Activated T-helper 17 cell treated with anti-CD3 and anti-CD28 coated beads, Interleukin-2, amount 50 U/mL, for 72 hours (primary cell): ENCODE measurements at regions not wholly inside any gene's neighbourhood (a gene's known extent, or its start where the extent isn't known, plus 50 kb on each side); places are given as distances from the start of the nearest gene placed in this dataset.

Experiments
- ATAC-seq: fragments of 150-1000 bp; cut with Tn5 transposase; replicated peaks from 2 replicates; pipeline ENCODE4 v1.10.0; 2021; ENCODE audit warnings: mild to moderate bottlenecking, moderate library complexity
- H3K27ac Mint-ChIP-seq: one replicate; pipeline ENCODE4 v1.8.0; 2022; ENCODE audit warnings: mixed read lengths
- H3K27me3 Mint-ChIP-seq: one replicate; pipeline ENCODE4 v1.8.0; 2022; ENCODE audit warnings: mixed read lengths
- H3K36me3 Mint-ChIP-seq: one replicate; pipeline ENCODE4 v1.8.0; 2022; ENCODE audit warnings: low read depth, mild to moderate bottlenecking, mixed read lengths
- H3K4me1 Mint-ChIP-seq: one replicate; pipeline ENCODE4 v1.8.0; 2022; ENCODE audit warnings: mixed read lengths
- H3K4me3 Mint-ChIP-seq: one replicate; pipeline ENCODE4 v1.8.0; 2022; ENCODE audit warnings: mild to moderate bottlenecking, mixed read lengths
- H3K9me3 Mint-ChIP-seq: one replicate; pipeline ENCODE4 v1.8.0; 2022; ENCODE audit warnings: mixed read lengths

DNA sequence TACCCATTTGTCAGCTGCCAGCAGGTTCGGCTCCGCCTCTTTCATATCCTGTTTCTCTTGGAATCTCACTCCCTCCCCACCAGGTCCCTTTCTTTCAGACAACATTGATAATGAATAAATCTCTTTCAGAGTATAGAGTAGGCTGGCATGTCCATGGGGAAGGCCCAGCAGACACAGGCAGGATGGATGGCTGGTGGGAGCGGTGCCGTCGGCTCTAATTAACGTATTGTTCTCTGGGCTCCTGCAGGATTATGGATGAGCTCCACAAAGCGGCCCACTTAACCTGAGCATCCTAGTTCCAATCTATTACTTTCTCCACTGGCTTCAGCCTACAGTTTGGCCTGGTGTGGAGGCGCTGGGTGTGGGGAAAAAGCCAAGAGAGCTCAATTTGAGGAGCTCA, 588.0 kb downstream of the BUD13 start:
- H3K4me3 Mint-ChIP-seq: no peak overlapping the region
- H3K9me3 Mint-ChIP-seq: no peaks in the 10 kb centered on the region
- H3K27ac Mint-ChIP-seq: no peak overlapping the region
- no peak for ATAC-seq
- H3K36me3 Mint-ChIP-seq: no peaks in the 10 kb centered on the region
- H3K4me1 Mint-ChIP-seq: no peaks in the 10 kb centered on the region
- peaks cover 8% of the 10 kb centered on the region for H3K27me3 Mint-ChIP-seq

- no peak overlapping the region for H3K27ac Mint-ChIP-seq
- no peaks in the 10 kb centered on the region for H3K36me3 Mint-ChIP-seq
- no peaks in the 10 kb centered on the region for H3K4me1 Mint-ChIP-seq
- H3K9me3 Mint-ChIP-seq: no peaks in the 10 kb centered on the region
- no peak overlapping the region for H3K4me3 Mint-ChIP-seq
- H3K27me3 Mint-ChIP-seq: peaks cover 11% of the 10 kb centered on the region
- no peak for ATAC-seq
Measured at GRCh38 chr11:116182356-116182966, 590.3 kb downstream of the BUD13 start.

DNA sequence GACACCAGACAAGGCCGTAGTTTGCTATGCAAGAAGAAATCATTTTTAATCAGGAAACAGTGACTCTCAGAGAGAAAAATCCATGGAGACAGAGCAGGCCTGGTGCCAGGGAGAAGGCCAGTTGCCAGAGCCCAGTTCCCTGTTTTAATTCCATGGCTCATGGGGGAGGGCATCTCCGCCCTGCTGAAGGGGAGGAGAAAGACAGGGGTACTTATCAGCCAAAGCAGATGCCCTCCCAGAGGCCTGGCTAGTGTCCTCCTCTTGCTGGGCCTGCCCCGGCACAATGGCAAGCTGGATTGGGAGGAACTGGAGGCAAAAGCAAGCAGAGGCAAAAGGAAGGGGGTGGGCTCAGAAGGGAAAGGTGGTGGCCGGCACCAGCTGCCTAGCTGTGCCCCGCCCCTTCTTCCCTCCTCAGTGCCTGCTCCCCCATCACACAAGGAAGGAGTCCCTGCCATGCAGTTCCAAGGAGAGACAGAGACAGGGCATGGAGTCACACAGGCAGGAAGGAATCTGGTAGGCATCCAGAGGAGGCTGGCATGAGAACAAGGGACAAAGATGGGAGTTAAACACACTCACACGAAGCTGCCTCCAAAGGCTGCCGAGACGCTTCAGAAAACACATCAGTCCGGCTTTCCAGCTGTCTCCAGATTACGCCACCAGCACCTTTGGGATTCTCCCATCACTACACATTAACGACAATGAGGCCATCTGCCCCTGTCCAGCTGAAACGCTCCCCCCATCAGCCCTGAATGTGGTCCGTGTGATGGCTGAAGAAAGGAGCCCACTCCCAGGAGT, 591.8 kb downstream of the BUD13 start:
- Mint-ChIP-seq H3K4me1 (no peaks in the 10 kb centered on the region), H3K36me3 (no peaks in the 10 kb centered on the region), H3K4me3 (no peak overlapping the region), H3K9me3 (no peaks in the 10 kb centered on the region), H3K27me3 (peaks cover 12% of the 10 kb centered on the region), H3K27ac (no peak overlapping the region)
- no peak for ATAC-seq

DNA sequence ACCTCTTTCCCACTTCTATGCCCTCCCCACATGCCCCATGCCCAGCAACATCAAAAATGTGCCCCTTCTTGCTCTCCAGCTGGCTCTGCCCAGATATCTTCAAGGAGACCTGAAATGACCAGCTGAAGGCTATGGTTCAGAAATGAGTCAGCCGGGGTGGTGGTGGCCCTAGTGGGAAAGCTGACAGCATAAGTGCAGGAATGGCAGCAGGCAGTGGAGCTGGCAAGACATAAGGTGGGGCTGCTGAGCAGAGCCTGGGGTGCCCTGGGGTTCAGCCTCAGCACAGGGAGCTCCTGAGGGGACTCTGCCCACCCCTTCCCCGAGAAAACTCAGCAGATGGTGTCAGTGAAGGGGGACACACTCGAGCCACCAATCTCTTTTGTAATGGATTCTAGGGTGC, 593.4 kb downstream of the BUD13 start:
- Mint-ChIP-seq H3K27ac (no peak overlapping the region), H3K9me3 (no peaks in the 10 kb centered on the region), H3K4me3 (no peak overlapping the region), H3K36me3 (no peaks in the 10 kb centered on the region), H3K4me1 (no peaks in the 10 kb centered on the region), H3K27me3 (peaks cover 19% of the 10 kb centered on the region)
- no peak for ATAC-seq

DNA sequence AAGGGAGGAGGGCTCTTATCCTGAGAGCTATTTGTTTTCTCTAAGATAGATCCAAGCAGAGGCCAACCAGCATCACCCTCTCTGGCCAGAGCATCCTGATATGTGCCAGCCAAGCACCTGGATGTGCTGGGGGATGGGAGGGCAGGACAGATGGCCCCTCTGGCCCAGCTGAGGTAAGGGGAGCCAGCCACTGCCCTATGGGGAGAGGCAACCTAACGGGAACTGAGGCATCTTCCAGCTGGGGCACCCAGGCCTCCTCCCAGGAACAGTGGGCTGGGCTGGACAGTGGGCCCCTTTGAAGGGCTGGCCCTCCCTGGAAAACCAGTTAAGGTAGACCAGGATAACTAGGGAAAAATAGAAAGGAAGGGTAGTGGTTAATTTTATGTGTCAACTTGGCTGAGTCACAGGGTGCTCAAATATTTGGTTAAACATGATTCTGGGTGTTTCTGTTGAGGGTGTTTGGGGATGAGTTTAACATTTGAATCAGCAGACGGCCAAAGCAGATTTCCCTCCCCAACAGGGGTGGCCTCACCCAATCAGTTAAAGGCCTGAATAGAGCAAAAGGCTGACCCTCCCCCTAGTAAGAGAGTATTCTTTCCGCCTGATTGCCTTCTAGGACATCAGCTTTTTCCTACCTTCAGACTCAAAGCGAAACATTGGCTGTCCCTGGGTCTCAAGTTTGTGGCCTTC, 595.1 kb downstream of the BUD13 start:
- Mint-ChIP-seq H3K9me3 (no peaks in the 10 kb centered on the region), H3K27ac (no peak overlapping the region), H3K4me3 (no peak overlapping the region), H3K4me1 (no peaks in the 10 kb centered on the region), H3K27me3 (peaks cover 21% of the 10 kb centered on the region), H3K36me3 (no peaks in the 10 kb centered on the region)
- no peak for ATAC-seq

- Mint-ChIP-seq H3K4me1 (no peaks in the 10 kb centered on the region), H3K36me3 (no peaks in the 10 kb centered on the region)
- ATAC-seq: no peak
Measured at GRCh38 chr11:116176484-116177005, 596.2 kb downstream of the BUD13 start.

DNA sequence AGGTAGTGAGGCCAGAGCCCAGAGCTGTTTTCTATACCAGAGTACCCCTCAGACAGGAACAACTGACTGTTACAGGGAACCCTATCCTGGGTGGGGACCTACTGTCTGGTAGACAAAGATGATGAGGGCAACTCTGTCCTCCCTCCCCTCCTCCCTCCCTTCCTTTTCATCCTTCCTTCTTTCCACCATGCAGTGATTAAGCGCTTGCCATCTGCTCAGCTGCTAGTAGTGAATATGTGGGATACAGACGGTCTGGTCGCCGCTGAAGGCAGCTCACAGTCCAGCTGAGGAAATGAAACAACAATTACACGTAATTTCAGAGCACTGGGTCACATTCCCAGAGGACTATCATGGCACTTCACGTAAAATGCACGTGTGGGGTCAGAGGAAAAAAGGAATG, 597.1 kb downstream of the BUD13 start:
- H3K4me1 Mint-ChIP-seq: no peaks in the 10 kb centered on the region
- no peak for ATAC-seq
- no peaks in the 10 kb centered on the region for H3K36me3 Mint-ChIP-seq
- H3K4me3 Mint-ChIP-seq: no peak overlapping the region
- H3K27me3 Mint-ChIP-seq: peaks cover 19% of the 10 kb centered on the region
- no peaks in the 10 kb centered on the region for H3K9me3 Mint-ChIP-seq
- no peak overlapping the region for H3K27ac Mint-ChIP-seq

More at GRCh38 chr11:116176484-116177005, 596.2 kb downstream of the BUD13 start:
- H3K4me3 Mint-ChIP-seq: no peak overlapping the region
- peaks cover 21% of the 10 kb centered on the region for H3K27me3 Mint-ChIP-seq
- H3K27ac Mint-ChIP-seq: no peak overlapping the region
- no peaks in the 10 kb centered on the region for H3K9me3 Mint-ChIP-seq

GRCh38 chr11:116173941-116174911, 598.6 kb downstream of the BUD13 start:
- Mint-ChIP-seq H3K36me3 (no peaks in the 10 kb centered on the region), H3K27ac (no peak overlapping the region), H3K4me3 (no peak overlapping the region), H3K9me3 (no peaks in the 10 kb centered on the region), H3K4me1 (no peaks in the 10 kb centered on the region), H3K27me3 (peaks cover 17% of the 10 kb centered on the region)
- no peak for ATAC-seq

DNA sequence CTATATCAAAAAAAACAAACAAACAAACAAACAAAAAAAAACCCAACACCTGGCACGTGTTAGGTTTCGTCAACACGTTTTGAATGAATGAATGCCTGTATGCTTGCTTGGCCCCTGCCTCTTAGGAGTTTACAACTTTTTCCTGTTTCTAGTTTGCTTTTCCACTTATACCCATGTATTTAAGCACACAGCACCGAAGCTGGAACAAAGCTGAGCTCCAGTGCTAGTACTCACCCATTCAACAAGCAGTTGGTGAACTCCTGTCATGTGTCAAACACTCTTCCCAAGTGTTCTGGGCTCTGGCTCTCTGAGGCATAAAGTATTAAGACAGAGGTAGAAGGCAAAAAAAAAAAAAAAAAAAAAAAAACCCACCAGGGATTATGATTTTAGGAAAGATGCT, 599.3 kb downstream of the BUD13 start:
- no peak for ATAC-seq
- Mint-ChIP-seq H3K27me3 (peaks cover 19% of the 10 kb centered on the region), H3K27ac (no peak overlapping the region), H3K4me3 (no peak overlapping the region), H3K36me3 (no peaks in the 10 kb centered on the region), H3K4me1 (no peaks in the 10 kb centered on the region), H3K9me3 (no peaks in the 10 kb centered on the region)

- H3K27me3 Mint-ChIP-seq: peaks cover 20% of the 10 kb centered on the region
- no peak overlapping the region for H3K27ac Mint-ChIP-seq
- H3K4me3 Mint-ChIP-seq: no peak overlapping the region
- H3K36me3 Mint-ChIP-seq: no peaks in the 10 kb centered on the region
- H3K9me3 Mint-ChIP-seq: no peaks in the 10 kb centered on the region
- no peaks in the 10 kb centered on the region for H3K4me1 Mint-ChIP-seq
- ATAC-seq: no peak
Measured at GRCh38 chr11:116172851-116173250, 599.9 kb downstream of the BUD13 start.

DNA sequence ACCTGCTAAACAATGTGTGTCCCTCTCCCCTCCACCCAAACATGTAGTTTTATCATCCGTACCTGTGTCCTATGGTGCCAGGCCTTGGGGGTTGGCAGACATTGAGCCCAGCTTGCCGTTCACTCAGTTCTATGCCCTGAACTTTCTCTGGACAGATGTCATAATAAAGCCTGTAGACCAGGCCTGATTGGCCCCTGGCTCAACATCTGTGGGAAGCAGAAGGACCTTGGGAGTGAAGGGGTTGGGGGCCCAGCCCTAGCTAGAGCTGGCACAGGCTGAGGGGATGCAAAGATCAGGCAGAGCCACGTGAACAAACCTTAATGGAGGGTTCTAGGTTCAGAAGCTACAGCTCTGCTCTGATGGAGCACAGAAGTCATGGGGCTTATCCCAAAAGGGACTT, 600.6 kb downstream of the BUD13 start:
- Mint-ChIP-seq H3K9me3 (no peaks in the 10 kb centered on the region), H3K36me3 (no peaks in the 10 kb centered on the region), H3K27me3 (peaks cover 20% of the 10 kb centered on the region), H3K27ac (no peak overlapping the region), H3K4me1 (no peaks in the 10 kb centered on the region), H3K4me3 (no peak overlapping the region)
- ATAC-seq: no peak

DNA sequence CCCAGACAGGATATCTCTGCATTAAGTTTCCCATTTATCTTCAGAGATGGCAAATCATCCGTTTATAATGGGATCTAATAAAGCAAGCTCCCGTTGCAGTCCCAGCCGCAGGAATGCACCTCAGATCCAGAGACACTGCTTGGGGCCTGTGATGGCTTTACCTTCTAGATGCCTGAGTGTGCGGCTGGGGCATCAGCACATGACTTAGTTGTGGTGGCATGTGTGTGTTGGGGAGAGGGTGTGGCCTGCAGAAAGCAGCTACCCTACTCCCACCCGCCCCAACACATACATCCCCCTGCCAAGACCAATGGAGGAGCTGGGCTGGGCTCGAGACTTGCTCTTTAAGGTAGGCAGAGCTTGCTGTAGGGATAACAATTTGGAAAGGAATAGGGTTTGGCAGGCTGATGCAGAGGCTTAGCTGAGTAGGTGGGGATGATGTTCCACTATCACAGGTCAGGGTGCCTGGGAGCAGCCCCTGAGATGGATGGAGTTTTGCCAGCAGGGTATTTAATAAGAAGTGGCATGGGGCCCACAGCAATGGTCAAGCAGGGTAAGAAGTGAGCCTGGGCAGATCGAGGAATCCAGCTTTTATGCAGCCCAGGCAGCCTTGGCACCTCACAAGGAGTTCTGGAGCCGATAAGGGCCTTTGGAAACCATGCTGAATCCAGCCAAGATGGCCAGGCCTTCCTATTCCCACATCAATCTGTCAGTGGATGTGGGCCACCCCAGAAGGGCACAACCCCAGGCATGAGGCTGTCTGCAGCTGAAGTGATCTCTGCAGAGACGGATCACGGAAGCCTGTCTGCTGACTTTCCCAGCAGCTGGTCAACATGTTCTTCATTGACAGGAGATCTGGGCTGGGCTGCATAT, 601.3 kb downstream of the BUD13 start:
- Mint-ChIP-seq H3K9me3 (no peaks in the 10 kb centered on the region), H3K4me3 (no peak overlapping the region), H3K27me3 (peaks cover 20% of the 10 kb centered on the region), H3K36me3 (no peaks in the 10 kb centered on the region), H3K27ac (no peak overlapping the region), H3K4me1 (no peaks in the 10 kb centered on the region)
- ATAC-seq: no peak

DNA sequence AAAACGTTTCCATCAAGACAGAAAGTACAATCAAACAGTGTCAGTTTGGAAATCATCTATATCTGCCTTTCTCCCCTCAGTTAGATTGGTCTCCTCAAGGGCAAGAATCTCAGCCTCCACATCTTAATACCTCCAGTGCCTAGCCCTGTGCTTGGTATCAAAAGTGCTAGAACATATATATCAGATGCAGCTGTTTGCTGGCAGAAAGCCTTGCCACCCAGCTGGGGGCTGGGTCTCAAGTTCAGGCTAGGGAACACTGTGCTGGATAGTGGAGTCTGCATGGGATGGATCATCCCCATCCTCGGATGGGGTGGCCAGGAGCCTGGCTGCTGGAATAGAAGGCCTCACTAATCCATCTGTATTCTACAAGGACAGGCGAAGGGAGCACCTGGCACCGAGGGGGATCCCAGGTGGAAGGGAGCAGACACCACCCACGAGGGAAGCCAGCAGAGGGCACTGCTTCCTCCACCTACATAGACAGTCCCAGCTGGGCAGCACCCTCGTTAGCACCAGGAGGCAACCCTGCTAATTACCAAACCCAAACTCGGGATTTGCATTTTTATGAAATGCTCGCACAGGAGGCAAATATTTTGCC, 602.2 kb downstream of the BUD13 start:
- Mint-ChIP-seq H3K36me3 (no peaks in the 10 kb centered on the region), H3K4me1 (no peaks in the 10 kb centered on the region), H3K9me3 (no peaks in the 10 kb centered on the region), H3K27me3 (peaks cover 16% of the 10 kb centered on the region), H3K27ac (no peak overlapping the region), H3K4me3 (no peak overlapping the region)
- ATAC-seq: no peak
